IMR-90 (cell line): ENCODE measurements at regions not wholly inside any gene's neighbourhood (a gene's known extent, or its start where the extent isn't known, plus 50 kb on each side); places are given as distances from the start of the nearest gene placed in this dataset.

ENCODE experiments used
- ATAC-seq: fragments of 200-7000 bp; cut with Tn5 transposase; 2 replicates; pipeline ENCODE4 v1.9.1; 2020; ENCODE audit warnings: low read depth, mild to moderate bottlenecking, moderate library complexity
- BruUV-seq: library from RNA; stranded (reverse); fragments of 400-500 nt; replicated peaks from 2 replicates; lab custom pipeline; 2021; lab: Mats Ljungman, UMichigan
- CTCF ChIA-PET: fragments of 300-600 bp; formaldehyde crosslinking; extraction: SDS; loops from one replicate; lab custom pipeline; 2021; ENCODE audit warnings: antibody characterized with exemption; lab: Yijun Ruan, JAX
- POLR2A ChIA-PET: fragments of 300-600 bp; sonication (Branson Sonifier 250); formaldehyde crosslinking; loops from one replicate; lab custom pipeline; 2022; ENCODE audit warnings: antibody characterized with exemption; ENCODE audit not compliant: unreplicated experiment; lab: Charles Lee
- DNase-seq: peaks from one replicate; pipeline ENCODE4 v3.0.0; 2013
- H2AFZ ChIP-seq: replicated peaks from 2 replicates; pipeline ENCODE3; 2013; ENCODE audit warnings: low read length, mild to moderate bottlenecking; ENCODE audit not compliant: poor library complexity
- H2AK5ac ChIP-seq: 2 replicates; pipeline ENCODE4 v1.6.1; 2013; ENCODE audit warnings: low read depth, low read length, inconsistent platforms
- H2AK9ac ChIP-seq: replicated peaks from 2 replicates; pipeline ENCODE3; 2013; ENCODE audit warnings: mild to moderate bottlenecking, low read depth, low read length, moderate library complexity; ENCODE audit not compliant: poor library complexity
- H2BK120ac ChIP-seq: 2 replicates; pipeline ENCODE4 v1.6.1; 2013; ENCODE audit warnings: low read depth, low read length, inconsistent platforms
- H2BK15ac ChIP-seq: 3 replicates; pipeline ENCODE4 v1.6.1; 2013; ENCODE audit warnings: low read depth, low read length, inconsistent platforms
- H2BK20ac ChIP-seq: 2 replicates; pipeline ENCODE4 v1.6.1; 2013; ENCODE audit warnings: low read depth, mild to moderate bottlenecking, inconsistent platforms, low read length, moderate library complexity
- H2BK5ac ChIP-seq: 2 replicates; pipeline ENCODE4 v1.6.1; 2013; ENCODE audit warnings: mild to moderate bottlenecking, low read depth, low read length, inconsistent platforms; ENCODE audit not compliant: poor library complexity, severe bottlenecking
- H3K14ac ChIP-seq: replicated peaks from 2 replicates; pipeline ENCODE4 v1.6.1; 2013; ENCODE audit warnings: low read depth, low read length, inconsistent platforms
- H3K18ac ChIP-seq: 2 replicates; pipeline ENCODE4 v1.6.1; 2013; ENCODE audit warnings: low read depth, low read length, control low read depth
- H3K23ac ChIP-seq: 2 replicates; pipeline ENCODE4 v1.6.1; 2013; ENCODE audit warnings: low read depth, low read length, inconsistent platforms
- H3K27ac ChIP-seq: 2 replicates; pipeline ENCODE4 v1.5.1; 2013; ENCODE audit warnings: mild to moderate bottlenecking, control low read depth, low read length; ENCODE audit not compliant: insufficient read depth
- H3K27me3 ChIP-seq: 2 replicates; pipeline ENCODE4 v1.6.1; 2013; ENCODE audit warnings: low read length; ENCODE audit not compliant: control insufficient read depth, insufficient read depth
- H3K36me3 ChIP-seq: 2 replicates; pipeline ENCODE4 v1.6.1; 2013; ENCODE audit warnings: low read length, mixed read lengths; ENCODE audit not compliant: control insufficient read depth, insufficient read depth
- H3K4ac ChIP-seq: 2 replicates; pipeline ENCODE4 v1.6.1; 2013; ENCODE audit warnings: low read depth, low read length, inconsistent platforms
- H3K4me1 ChIP-seq: 2 replicates; pipeline ENCODE4 v1.6.1; 2013; ENCODE audit warnings: low read length, mixed read lengths; ENCODE audit not compliant: control insufficient read depth, insufficient read depth
- H3K4me2 ChIP-seq: 2 replicates; pipeline ENCODE4 v1.6.1; 2013; ENCODE audit warnings: low read depth, mild to moderate bottlenecking, control low read depth, low read length, moderate library complexity
- H3K4me3 ChIP-seq: 2 replicates; pipeline ENCODE4 v1.5.1; 2013; ENCODE audit warnings: low read depth, mild to moderate bottlenecking, control low read depth, low read length, moderate library complexity; ENCODE audit not compliant: insufficient read depth
- H3K56ac ChIP-seq: 2 replicates; pipeline ENCODE4 v1.6.1; 2013; ENCODE audit warnings: low read length, inconsistent platforms; ENCODE audit not compliant: insufficient read depth; ENCODE audit errors: extremely low read depth
- H3K79me1 ChIP-seq, 2 experiments: 2 replicates each; pipeline ENCODE4 v1.6.1; 2013; ENCODE audit warnings: low read length in 2 of 2, inconsistent platforms in 1 of 2, low read depth in 1 of 2
- H3K9ac ChIP-seq: 2 replicates; pipeline ENCODE4 v1.6.1; 2013; ENCODE audit warnings: low read depth, low read length, control low read depth
- H3K9me1 ChIP-seq: 2 replicates; pipeline ENCODE4 v1.6.1; 2013; ENCODE audit warnings: low read length, inconsistent platforms; ENCODE audit not compliant: insufficient read depth
- H3K9me3 ChIP-seq: 2 replicates; pipeline ENCODE4 v1.6.1; 2013; ENCODE audit warnings: low read length; ENCODE audit not compliant: control insufficient read depth, insufficient read depth
- H4K20me1 ChIP-seq: 2 replicates; pipeline ENCODE4 v1.6.1; 2013; ENCODE audit warnings: low read length, inconsistent platforms; ENCODE audit not compliant: insufficient read depth
- H4K5ac ChIP-seq: 2 replicates; pipeline ENCODE4 v1.6.1; 2013; ENCODE audit warnings: mild to moderate bottlenecking, low read depth, low read length, control low read depth
- H4K8ac ChIP-seq, 2 experiments: 2 replicates each; pipeline ENCODE4 v1.6.1; 2013; ENCODE audit warnings: low read depth in 2 of 2, low read length in 2 of 2, control low read depth in 1 of 2, inconsistent platforms in 1 of 2
- H4K91ac ChIP-seq: 2 replicates; pipeline ENCODE4 v1.6.1; 2013; ENCODE audit warnings: low read depth, low read length, inconsistent platforms; ENCODE audit not compliant: insufficient read depth
- BHLHE40 ChIP-seq: fragments of 150-350 bp; IDR thresholded peaks from 2 replicates; pipeline ENCODE4 v1.6.1; 2016; ENCODE audit warnings: mild to moderate bottlenecking, low read depth, low read length
- CEBPB ChIP-seq: IDR thresholded peaks from 2 replicates; pipeline ENCODE4 v1.6.1; 2012; ENCODE audit warnings: low read depth, low read length, improper control_type of control experiment
- CHD1 ChIP-seq: IDR thresholded peaks from 2 replicates; pipeline ENCODE4 v1.6.1; 2012; ENCODE audit warnings: low read depth, low read length, improper control_type of control experiment
- CTCF ChIP-seq: conservative IDR thresholded peaks from 2 replicates; pipeline ENCODE4 v1.5.1; 2012; ENCODE audit warnings: mild to moderate bottlenecking, low read depth, low read length, improper control_type of control experiment
- MAFK ChIP-seq: IDR thresholded peaks from 2 replicates; pipeline ENCODE4 v1.6.1; 2012; ENCODE audit warnings: low read depth, low read length, improper control_type of control experiment
- MXI1 ChIP-seq: IDR thresholded peaks from 2 replicates; pipeline ENCODE4 v1.6.1; 2012; ENCODE audit warnings: low read depth, mild to moderate bottlenecking, low read length, moderate library complexity, borderline replicate concordance
- POLR2A ChIP-seq: IDR thresholded peaks from 2 replicates; pipeline ENCODE4 v1.6.1; 2012; ENCODE audit warnings: mild to moderate bottlenecking, low read depth, low read length
- RAD21 ChIP-seq: IDR thresholded peaks from 2 replicates; pipeline ENCODE4 v1.6.1; 2012; ENCODE audit warnings: low read length, improper control_type of control experiment
- RCOR1 ChIP-seq: IDR thresholded peaks from 2 replicates; pipeline ENCODE4 v1.6.1; 2012; ENCODE audit warnings: mild to moderate bottlenecking, low read length, improper control_type of control experiment; ENCODE audit not compliant: insufficient replicate concordance
- RFX5 ChIP-seq: IDR thresholded peaks from 2 replicates; pipeline ENCODE4 v1.8.0; 2012; ENCODE audit warnings: low read depth, mild to moderate bottlenecking, low read length, moderate library complexity
- SMC3 ChIP-seq: fragments of 150-350 bp; IDR thresholded peaks from 2 replicates; pipeline ENCODE4 v1.6.1; 2016; ENCODE audit warnings: low read depth, mild to moderate bottlenecking, antibody characterized with exemption, low read length, moderate library complexity
- USF2 ChIP-seq: fragments of 150-350 bp; IDR thresholded peaks from 2 replicates; pipeline ENCODE4 v1.6.1; 2017; ENCODE audit warnings: mild to moderate bottlenecking, antibody characterized with exemption, low read length, low read depth
- WGBS, 2 experiments: methylation state at CpG; one replicate each; pipeline versions ENCODE4 v1.1.5 to v1.1.7; 2013; ENCODE audit warnings: missing lambda C conversion rate in 2 of 2; ENCODE audit not compliant: insufficient read length in 1 of 2; ENCODE audit errors: extremely low coverage in 2 of 2; 5-methylcytosine and 5-hydroxymethylcytosine counted together
- dilution Hi-C: fragments of 300-500 bp; cut with HindIII; formaldehyde crosslinking; loops from one replicate; pipeline ENCODE4 v1.14.3; 2018; ENCODE audit warnings: low sequenced_read_pairs; ENCODE audit not compliant: unreplicated experiment
- in situ Hi-C: fragments of 300-500 bp; cut with MboI; formaldehyde crosslinking; loops from 3 replicates; pipeline ENCODE4 v1.14.3; 2019; ENCODE audit warnings: low sequenced_read_pairs, inconsistent platforms, mixed read lengths
- intact Hi-C: fragments of 100-400 bp; cut with micrococcal nuclease; formaldehyde crosslinking; loops from 2 replicates; pipeline ENCODE4 v1.10.0; 2022

- Histone ChIP-seq H2BK20ac (no peak overlapping the region), H3K27me3 (no peaks in the 10 kb centered on the region), H2AFZ (no peak overlapping the region), H3K9me1 (no peaks in the 10 kb centered on the region), H4K8ac (no peak overlapping the region), H2AK9ac (no peak overlapping the region), H3K4ac (no peak overlapping the region), H3K18ac (no peak overlapping the region), H4K20me1 (no peaks in the 10 kb centered on the region), H3K14ac (no peak overlapping the region), H3K56ac (no peak overlapping the region), H4K91ac (no peak overlapping the region), H3K4me3 (no peak overlapping the region), H3K27ac (no peak overlapping the region), H3K9me3 (no peaks in the 10 kb centered on the region), H3K79me1 (no peaks in the 10 kb centered on the region), H3K9ac (no peak overlapping the region), H2BK5ac (no peak overlapping the region), H3K23ac (no peak overlapping the region), H3K4me2 (no peak overlapping the region), H3K36me3 (no peaks in the 10 kb centered on the region), H2AK5ac (no peak overlapping the region), H2BK120ac (no peak overlapping the region), H3K4me1 (no peaks in the 10 kb centered on the region), H2BK15ac (no peak overlapping the region), H4K5ac (no peak overlapping the region)
- ChIA-PET CTCF (no interaction called here), POLR2A (no interaction called here)
- in situ Hi-C loops = no loop called here
- intact Hi-C loops = no loop called here
- dilution Hi-C loops = no loop called here
- DNase-seq (peak; percentile 24), ATAC-seq (no peak)
- no peak for TF ChIP-seq CHD1
- no peak for TF ChIP-seq MAFK
- no peak for TF ChIP-seq RAD21
- no peak for TF ChIP-seq SMC3
- TF ChIP-seq CEBPB = no peak
- TF ChIP-seq RCOR1 = no peak
- TF ChIP-seq CTCF = no peak
- no peak for TF ChIP-seq BHLHE40
- TF ChIP-seq USF2 = no peak
- TF ChIP-seq MXI1 = no peak
- no peak for TF ChIP-seq POLR2A
- no peak for TF ChIP-seq RFX5
- 80% methylated on average over 1 of the region's 5 CpGs; no CpG with 5 or more reads in 1 of the 2 experiments for WGBS, 2 experiments
- no TSS peak for BruUV-seq
These were observed 626.5 kb upstream of the CPEB2 start for GRCh38 chr4:14375816-14376215.
